ENCODE measurements at regions not wholly inside any gene's neighbourhood (a gene's known extent, or its start where the extent isn't known, plus 50 kb on each side); places are given as distances from the start of the nearest gene placed in this dataset.

GRCh38 chr11:128095466-128095981 lies 491.8 kb downstream of the ETS1 start:
- DNase-seq (ENCODE audit: low read depth) = peak; percentile 82
- 0 out of 2 replicates have a peak, but pooled peaks have one; percentile 14 for TF ChIP-seq CTCF (conservative IDR thresholded peaks at IDR 0.05; ENCODE audit: low read length)
- no peak overlapping the region for H3K4me3 ChIP-seq (ENCODE audit: low read length)

- H3K4me3 ChIP-seq (ENCODE audit: low read length) = no peak overlapping the region
- DNase-seq (ENCODE audit: low read depth) = no peak
- no peak for TF ChIP-seq CTCF (conservative IDR thresholded peaks at IDR 0.05; ENCODE audit: low read length)
These were observed 493.7 kb downstream of the ETS1 start for GRCh38 chr11:128093689-128094088.

- no peak for DNase-seq (ENCODE audit: low read depth)
- no peak for TF ChIP-seq CTCF (conservative IDR thresholded peaks at IDR 0.05; ENCODE audit: low read length)
- H3K4me3 ChIP-seq (ENCODE audit: low read length) = no peak overlapping the region
These were observed 497.4 kb downstream of the ETS1 start for GRCh38 chr11:128089962-128090361.

- DNase-seq (ENCODE audit: low read depth) = no peak
- H3K4me3 ChIP-seq (ENCODE audit: low read length) = no peak overlapping the region
- TF ChIP-seq CTCF (conservative IDR thresholded peaks at IDR 0.05; ENCODE audit: low read length) = no peak
These were observed 500.6 kb downstream of the ETS1 start for GRCh38 chr11:128086794-128087193.

GRCh38 chr11:128085276-128085675 lies 502.1 kb downstream of the ETS1 start:
- no peak for TF ChIP-seq CTCF (conservative IDR thresholded peaks at IDR 0.05; ENCODE audit: low read length)
- H3K4me3 ChIP-seq (ENCODE audit: low read length) = no peak overlapping the region
- DNase-seq (ENCODE audit: low read depth) = no peak

- DNase-seq (ENCODE audit: low read depth) = no peak
- no peak for TF ChIP-seq CTCF (conservative IDR thresholded peaks at IDR 0.05; ENCODE audit: low read length)
- no peak overlapping the region for H3K4me3 ChIP-seq (ENCODE audit: low read length)
These were observed 504.8 kb downstream of the ETS1 start for GRCh38 chr11:128082574-128082973.

GRCh38 chr11:128069665-128070064 lies 517.7 kb downstream of the ETS1 start:
- no peak overlapping the region for H3K4me3 ChIP-seq (ENCODE audit: low read length)
- DNase-seq (ENCODE audit: low read depth) = no peak
- no peak for TF ChIP-seq CTCF (conservative IDR thresholded peaks at IDR 0.05; ENCODE audit: low read length)
